ENCODE measurements at regions not wholly inside any gene's neighbourhood (a gene's known extent, or its start where the extent isn't known, plus 50 kb on each side); places are given as distances from the start of the nearest gene placed in this dataset.

GRCh38 chr2:106720026-106720425, 165.9 kb downstream of the ST6GAL2 start:
- no peak for DNase-seq

- DNase-seq, result no peak
Measured at GRCh38 chr2:106724301-106724794, 161.6 kb downstream of the ST6GAL2 start.

GRCh38 chr2:106734165-106734564, 151.8 kb downstream of the ST6GAL2 start:
- DNase-seq, result no peak

GRCh38 chr2:106735807-106736206, 150.2 kb downstream of the ST6GAL2 start:
- no peak for DNase-seq

- no peak for DNase-seq
Measured at GRCh38 chr2:106736221-106736620, 149.7 kb downstream of the ST6GAL2 start.

- no peak for DNase-seq
Measured at GRCh38 chr2:106745468-106745867, 140.5 kb downstream of the ST6GAL2 start.

- DNase-seq, result no peak
Measured at GRCh38 chr2:106749823-106750222, 136.1 kb downstream of the ST6GAL2 start.
